GM18867 (cell line): ENCODE measurements at regions not wholly inside any gene's neighbourhood (a gene's known extent, or its start where the extent isn't known, plus 50 kb on each side); places are given as distances from the start of the nearest gene placed in this dataset.

ENCODE experiments used
- ATAC-seq: cut with Tn5 transposase; IDR thresholded peaks from one replicate; pipeline ENCODE4 v1.9.1; 2021; ENCODE audit warnings: mild to moderate bottlenecking, moderate library complexity; ENCODE audit not compliant: unreplicated experiment

DNA sequence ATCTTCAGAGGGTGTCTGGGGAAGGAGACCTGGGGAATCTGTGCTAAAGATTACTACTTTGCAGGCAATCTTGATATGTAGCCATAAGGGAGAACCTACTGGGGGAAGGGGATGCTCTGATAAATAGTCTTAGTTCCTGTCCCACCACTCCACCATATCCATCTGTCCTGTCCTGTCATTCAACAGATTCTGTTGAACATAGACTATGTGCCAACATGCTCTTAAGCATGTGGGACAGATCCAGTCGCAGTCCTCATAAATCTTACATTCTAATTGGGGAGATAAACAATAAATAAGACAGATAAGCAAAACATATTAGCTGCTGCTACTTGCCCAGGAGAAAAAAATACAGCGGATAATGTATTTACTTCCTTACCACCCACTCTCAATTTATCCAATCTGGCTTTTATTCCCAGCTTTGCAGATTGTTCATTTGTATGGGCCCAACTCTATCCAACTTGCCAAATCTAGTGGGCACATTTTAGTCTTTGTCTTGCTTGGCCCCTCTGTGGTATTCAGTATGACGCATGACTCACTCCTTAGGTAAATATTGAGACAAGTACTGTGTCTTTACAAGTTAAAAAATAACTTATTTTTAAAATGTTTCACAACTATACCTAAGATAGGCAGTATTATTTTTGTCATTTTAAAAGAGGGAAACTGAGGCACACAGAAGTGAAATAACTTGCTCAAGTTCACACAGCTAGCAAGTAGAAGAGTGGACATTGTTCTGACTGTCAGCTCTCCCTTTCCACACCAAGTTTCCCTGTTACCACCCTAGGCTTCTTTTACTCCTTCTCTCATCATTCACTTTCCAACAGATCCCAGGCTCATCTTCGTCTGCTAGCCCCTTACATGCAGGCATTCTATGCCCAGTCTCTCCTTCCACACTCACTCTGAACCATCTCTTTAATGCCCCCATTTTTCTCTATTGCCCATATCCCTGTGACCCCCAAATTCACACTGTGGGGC, 133.6 kb upstream of the SESN3 start:
- no peak for ATAC-seq

DNA sequence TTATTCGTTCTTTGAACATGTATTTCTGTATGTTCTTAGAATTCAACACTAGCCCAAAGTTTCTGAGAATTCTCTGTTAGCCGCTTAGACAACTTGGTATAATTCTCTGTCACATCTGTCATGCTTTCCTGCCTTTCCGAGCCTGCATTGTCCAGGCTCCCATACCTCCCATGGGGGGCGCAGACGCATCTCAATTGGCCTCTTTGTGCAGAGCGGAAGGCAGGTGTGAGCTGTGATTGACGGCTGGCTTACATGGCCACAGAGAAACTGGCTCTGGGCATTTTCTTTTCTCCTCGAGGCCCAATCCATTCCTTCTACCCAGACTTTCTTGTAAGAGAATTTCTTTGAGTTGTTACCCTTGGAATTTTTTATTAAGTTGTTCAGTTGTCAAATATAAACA, 132.7 kb upstream of the SESN3 start:
- no peak for ATAC-seq

DNA sequence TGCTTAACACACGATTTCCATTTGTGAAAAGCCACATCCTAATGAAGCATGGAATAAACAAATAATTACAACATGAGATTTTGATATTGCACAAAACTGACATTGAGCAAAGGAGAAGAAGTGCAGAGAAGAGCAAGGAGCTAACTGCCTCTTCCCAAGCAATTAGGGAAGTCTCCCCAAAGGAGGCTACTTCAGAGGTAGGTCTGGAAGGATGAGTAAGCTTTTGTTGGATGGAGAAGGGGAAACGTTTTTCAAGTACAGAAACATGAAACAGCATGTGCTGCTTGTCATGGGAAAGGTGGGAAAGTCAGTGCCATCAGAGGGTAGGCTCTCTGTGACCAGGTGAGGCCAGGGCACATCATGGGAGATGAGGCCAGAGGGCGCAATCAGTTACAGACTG, 132.2 kb upstream of the SESN3 start:
- no peak for ATAC-seq

DNA sequence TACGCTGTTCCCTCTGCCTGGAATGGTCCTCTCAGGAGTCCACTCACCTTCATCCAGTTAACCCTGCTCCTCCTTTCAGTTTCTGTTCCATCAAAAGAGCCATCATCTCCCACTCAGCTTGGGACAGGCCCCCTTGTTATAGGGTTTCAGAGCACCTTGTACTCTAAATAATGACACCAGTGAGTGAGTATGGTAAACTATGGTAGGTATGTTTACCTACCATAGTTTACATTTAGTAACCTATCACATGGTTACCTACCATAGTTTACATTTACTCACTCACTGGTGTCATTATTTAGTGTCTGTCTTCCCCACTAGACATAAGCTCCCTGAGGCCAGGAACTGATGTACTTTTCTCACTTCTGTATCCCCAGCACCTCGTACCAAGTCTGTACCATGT, 130.2 kb upstream of the SESN3 start:
- no peak for ATAC-seq

DNA sequence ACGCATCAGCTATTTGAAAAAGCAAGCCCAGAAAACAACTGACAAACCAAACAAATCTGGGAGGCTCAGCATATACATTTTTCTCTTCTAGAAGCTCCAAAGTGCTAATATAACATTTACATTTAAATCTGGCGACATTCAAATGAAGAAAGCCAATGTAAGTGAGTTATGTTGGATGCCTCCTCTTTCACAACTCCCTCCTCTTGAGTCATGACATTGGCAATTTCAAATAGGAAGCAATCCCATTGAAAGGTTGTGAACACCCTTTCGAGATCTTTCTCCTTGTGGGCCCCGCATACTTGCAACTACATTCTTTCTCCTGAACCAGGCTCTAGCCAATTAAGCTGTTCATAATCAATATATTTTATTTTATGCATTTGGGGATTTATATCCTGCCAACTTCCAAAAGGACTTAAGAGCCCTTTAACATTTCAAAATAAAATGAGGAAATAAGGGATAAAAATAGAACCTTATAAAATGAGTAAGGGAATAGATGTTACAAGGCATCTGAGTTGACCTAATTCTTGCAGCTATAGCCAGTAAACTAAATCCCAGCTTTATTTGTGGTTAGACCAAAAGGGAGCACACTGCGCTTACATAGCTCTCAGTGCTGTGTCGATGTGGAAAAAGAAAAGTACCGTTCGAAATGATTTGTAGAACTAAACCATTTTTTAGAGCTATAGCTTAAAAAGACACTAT, 129.5 kb upstream of the SESN3 start:
- no peak for ATAC-seq

DNA sequence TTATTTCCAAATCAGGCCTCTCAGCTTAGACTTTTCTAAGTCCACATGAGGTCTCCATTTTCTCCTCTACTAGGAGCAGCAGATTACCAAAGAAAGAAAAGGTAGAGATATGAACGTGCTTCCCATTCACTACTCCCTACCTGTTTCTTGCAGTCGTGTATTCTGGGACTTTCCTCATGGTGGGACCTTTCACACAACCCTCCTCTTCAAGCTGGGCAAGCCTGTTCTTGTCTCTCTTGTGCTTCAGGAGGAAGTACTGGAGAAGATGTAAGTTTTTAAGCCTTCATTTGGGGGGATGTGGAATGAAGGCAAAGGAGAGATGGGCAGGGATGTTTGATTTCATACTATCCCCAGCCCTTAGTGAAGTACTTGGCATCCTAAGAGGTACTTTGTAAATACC, 128.8 kb upstream of the SESN3 start:
- ATAC-seq: no peak

DNA sequence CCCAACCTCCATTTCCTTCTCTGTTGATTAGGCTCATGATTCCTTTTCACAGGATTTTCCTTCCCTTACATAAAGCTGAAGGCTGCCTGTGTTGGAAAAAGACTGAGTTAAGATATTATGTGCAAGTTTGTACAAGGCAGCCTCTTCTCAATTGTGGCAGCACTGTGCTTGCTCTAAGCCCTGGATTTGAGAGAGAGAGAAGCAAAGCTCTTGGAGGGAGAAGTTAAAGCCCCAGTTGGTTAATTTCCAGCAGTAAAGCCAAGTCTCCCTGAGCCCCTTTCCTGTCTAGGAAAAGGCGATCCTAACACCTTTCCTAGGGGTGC, 128.3 kb upstream of the SESN3 start:
- ATAC-seq: no peak

DNA sequence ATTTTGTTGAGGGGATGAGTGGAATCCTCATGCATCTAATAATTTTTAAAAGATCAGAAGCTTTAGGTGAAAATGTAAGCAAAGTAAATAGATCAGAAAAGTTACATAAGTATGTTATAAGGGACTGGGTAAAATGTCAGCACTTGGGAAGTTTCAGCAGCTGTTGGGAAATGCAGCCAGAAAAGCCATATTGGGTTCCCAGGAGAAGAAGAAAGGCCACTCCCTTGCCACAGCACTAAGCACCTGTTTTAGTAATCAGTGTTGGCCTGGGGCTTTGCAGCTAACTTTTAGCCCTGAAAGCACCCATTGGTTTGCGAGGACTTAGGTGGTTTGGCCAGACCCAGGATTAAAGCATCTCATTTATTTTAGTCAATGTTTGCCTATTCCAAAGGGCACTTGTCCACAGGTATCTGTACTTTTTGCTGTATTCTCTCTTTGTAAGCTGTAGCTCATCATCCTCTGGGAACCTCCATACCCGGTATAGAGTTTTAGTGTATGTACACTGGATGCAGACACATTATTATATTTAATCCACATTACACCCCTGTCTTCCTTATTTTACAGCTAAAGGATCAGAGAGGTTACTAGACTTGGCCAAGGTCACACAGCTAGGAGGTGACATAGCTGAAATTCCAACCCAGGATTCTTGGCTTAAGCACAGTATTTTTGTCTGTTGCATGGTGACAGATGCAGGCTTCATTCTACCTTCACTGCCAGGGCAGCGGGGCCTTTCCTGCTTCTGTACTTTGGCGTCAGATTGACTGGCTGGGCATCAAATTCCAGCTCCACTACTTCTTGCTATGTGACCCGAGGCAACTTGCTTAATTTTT, 127.7 kb upstream of the SESN3 start:
- no peak for ATAC-seq

DNA sequence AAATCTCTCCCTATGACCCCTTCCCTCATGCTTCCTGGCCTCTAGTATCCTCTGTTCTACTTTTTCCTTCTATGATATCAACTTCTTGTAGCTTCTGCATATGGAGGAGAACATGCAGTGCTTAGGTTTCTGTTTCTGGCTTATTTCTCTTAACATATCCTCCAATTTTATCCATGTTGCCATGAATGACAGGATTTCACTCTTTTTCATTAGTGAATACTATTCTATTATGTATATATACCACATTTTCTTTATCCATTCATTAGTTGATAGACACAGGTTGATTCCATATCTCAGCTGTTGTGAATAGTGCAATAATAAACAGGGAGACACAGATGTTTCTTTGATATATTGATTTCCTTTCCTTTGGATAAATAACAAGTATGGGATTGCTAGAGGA, 123.3 kb upstream of the SESN3 start:
- ATAC-seq: no peak

DNA sequence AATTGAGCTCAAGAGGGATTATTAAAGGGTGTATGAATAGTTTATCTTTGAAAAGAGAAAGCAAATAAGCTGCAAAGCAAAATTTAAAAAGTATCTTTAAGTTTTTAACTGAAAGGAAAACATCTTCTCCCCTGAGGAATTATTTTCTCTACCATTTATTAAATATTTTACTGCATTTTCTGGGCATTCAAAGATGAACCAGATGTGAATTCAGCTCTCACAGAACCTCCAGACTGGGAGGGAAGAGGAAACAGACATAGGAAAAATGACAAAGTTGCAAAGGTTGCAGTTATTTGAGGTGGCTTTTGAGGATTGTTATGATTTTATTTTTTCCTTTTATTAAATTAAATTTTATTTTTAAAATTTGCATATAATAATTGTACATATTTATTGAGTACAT, 122.7 kb upstream of the SESN3 start:
- ATAC-seq: no peak

DNA sequence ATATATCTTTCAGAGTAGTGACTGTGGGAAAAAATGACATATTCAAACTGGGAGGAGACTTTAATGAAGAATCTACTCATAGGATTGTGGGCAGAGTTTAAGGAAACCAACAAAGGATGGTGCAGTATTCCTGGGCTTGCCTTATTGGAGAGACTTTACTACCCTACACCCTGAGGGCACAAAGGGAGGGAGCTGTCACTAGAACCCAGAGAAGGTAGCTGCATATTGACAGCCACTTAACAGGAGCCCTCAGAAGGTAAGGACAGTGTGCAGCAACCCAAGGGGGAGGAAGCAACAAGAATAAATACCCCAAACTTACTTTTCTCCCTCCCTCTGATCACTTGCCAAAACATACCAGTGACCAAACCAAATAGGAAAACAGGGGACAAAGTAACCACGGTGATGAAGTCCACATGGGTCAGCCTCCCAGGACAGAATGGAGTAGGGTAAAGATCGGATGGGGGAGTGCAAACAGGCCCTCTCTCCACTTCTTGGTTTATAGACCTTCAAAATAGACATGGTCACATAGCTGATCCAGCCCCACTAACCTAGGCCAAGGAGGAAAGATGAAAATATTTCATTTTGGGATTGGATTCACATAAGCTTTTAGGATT, 121.8 kb upstream of the SESN3 start:
- ATAC-seq: no peak

DNA sequence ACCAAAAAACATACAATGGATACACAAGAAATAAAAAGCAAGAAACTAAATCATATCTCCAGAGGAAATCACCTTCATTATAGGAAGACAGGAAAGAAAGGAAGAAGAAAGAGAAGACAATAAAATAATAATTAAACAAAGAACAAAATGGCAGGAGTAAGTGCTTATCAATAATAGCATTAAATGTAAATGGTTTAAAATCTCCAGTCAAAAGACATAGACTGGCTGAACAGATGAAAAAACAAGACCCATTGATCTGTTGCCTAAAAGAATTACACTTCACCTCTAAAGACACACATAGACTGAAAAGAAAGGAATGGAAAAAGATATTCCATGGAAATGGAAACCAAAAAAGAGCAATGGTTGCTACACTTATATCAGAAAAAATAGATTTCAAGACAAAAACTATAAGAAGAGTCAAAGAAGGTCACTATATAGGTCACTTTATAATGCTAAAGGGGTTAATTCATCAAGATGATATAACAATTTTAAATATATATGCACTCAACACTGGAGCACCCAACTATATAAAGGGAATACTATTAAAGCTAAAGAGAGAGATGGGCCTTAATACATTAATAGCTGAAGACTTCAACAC, 118.4 kb upstream of the SESN3 start:
- no peak for ATAC-seq

DNA sequence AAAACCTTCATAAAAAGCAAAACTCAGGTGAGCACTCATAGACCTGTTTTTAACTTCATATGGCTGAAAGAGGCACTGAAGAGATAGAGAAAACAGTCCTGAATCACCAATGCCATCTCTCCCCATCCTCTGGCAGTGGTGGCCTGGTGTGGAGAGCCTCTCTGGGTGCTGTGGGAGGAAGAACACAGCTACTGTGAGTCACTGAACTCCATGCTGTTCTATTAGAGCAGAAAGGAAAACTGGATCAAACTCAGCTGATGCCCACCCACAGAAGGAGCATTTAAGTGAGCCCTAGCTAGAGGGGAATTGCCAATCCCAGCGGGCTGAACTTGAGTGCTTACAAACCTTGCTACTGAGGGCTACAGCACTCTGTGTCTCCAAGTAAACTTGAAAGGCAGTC, 115.3 kb upstream of the SESN3 start:
- ATAC-seq: no peak

DNA sequence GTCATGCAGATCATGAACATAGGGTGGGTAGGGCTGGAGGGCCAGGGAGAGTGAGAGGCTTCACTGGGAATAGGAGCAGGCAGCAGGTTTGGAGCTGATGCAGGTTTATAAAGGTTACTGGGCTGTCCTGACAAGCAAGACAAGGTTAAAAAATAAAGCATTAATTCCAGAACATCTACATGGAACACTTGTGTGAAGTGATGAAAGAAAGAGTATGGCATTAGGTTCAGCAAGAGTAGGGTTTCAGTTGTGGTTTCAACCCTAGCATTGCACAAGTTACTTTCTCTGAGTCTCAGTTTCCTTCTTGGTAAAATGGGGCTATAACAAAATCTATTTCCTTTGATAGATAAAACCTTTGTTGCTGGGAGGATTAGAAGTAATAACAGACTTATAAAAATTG, 114.6 kb upstream of the SESN3 start:
- peak; percentile 71 for ATAC-seq

DNA sequence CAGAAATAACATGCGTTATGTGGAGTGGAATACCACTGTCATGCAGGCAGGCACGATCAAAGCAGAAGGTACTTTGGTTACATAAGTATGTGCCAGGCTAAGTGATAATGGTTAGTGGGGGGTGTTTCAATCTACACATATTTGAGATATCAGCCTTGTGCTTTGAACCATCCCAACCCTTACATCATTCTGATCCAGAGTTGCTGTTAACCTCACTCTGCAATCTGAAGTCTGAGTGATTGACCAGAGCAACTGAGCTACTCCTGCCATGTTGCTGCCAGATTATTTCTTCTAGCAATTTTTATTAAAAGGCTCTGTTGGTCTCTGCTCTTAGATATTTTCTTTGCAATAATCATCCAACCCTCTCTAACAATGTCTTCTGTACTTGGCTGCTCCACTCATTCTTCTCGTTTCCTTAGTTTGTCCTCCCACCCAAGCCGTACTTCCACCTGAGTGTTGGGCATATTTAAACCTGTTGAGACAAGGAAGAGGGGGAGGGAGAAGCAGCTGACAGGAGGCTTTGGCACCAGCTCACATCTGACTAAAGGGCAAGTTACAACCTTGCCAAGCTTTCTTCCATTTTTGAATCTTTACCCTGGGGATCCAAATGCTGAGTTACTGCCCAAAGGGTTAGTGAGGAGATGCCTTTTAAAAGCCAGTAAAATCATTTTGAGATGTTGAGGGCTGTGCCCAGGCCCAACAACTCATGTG, 114.1 kb upstream of the SESN3 start:
- ATAC-seq: no peak

DNA sequence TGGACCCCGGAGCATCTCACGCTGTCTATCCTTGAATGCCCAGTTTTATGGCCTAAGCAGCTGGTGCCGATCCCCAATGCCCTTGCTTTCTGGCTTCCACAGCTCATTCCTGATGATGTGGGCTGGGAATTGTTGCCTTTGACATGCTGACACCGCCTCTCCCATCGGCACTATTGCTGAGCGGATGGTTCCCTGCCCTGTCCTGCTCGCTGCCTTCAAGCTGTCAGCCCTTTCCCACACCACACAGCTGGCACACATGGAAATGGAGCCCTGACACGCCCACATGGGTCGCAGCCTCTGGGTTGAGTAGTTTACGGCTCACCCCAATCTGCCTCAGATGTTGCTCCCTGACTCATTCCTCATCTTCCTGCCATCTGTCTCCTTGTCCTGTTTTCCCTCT, 110.2 kb upstream of the SESN3 start:
- no peak for ATAC-seq

DNA sequence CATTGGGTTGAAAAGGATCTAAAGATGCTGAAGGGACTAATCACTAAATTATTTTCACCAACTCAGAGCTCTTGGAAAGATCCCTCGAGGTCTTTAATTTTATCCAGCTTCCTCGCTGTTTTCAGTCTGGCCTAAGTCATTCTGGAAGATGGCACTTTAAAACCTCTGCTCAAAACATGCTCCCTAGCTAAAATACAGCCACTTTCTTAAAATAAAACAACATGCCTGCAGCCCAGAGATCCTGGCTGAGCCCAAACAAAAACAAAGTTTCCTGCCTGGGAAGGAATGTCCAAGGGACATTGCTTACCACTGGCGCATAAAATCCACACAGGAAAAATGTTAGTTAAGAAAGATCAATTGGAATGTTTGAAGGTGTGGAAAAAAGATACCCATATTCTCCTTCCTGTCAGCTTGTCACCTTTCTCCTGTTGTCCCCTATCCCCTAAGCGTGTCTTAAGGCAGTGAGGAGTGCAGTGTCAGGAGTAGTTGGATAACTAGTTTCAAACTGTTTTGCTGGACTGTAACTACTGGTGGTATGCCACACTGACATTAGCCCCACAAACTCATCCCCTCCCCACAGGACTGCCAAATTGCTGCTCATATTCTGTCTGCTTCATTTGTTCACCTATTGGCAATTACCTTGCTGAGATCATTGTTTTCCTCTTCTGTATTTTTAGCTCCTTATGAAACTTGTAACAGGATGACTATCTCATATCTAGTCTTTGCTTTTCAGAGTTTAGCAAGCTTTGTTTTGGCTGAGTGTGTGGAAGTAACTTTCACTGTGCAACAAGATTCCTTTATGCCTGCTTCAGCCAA, 108.3 kb upstream of the SESN3 start:
- ATAC-seq: no peak

DNA sequence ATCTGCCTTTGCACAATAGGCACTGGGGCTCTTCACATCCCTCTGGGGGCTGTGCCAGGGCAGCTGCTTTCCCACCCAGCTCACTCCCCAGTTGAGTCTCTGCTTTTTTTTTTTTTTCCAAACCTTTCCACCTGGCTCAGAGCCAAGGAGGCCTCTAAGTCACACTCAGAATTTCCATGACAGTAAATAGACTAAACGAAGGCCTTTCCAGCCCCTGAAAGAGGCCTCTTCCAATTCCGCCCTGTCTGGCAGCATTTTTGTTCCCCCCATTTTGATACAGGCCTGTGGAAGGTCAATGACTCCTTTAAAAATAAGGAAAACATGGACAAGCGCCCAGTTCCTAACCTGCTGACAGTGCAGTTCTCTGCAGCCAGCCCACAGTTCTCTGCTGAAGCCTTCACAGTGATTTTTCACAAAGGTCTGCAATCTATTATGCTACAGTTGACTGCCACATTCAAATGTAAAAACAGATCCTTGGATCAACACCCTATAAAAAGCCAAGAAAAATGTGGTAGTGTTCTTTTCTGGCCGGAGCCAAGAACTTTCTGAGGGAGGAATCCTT, 107.5 kb upstream of the SESN3 start:
- no peak for ATAC-seq

DNA sequence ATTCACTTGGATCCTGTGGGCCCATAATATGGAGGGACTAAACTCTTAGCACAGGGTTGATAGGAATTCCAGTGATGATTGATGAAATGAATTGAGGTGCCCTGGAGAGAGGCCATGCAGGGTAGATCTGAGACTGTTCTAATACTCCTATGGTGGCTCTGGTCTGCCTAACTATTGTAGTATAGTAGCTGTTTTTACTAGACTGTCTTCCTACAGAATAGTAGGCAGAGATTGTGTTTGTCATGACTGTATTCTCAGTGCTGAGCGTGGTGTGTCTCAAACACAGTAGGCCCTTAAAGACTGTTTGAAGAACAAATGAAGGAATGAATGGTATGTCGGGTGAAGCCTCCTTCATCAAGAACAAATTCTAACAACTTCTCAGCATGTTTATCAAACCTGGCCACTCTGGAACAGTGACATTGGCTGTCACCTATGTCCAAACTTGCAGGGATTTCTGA, 107.0 kb upstream of the SESN3 start:
- peak; percentile 14 for ATAC-seq
